Nephron (organoid): ENCODE measurements at regions not wholly inside any gene's neighbourhood (a gene's known extent, or its start where the extent isn't known, plus 50 kb on each side); places are given as distances from the start of the nearest gene placed in this dataset.
"Not testable (repeated sequence)": the region's sequence is repeated elsewhere in the genome, so short reads cannot be mapped to it uniquely, and the experiment has no call there.

ENCODE experiments used
- H3K27ac Mint-ChIP-seq, 3 experiments: 2 replicates each; pipeline ENCODE4 v1.8.0; 2020; ENCODE audit warnings: mixed read lengths in 3 of 3, mild to moderate bottlenecking in 2 of 3, moderate library complexity in 1 of 3
- H3K27me3 Mint-ChIP-seq: 2 replicates; pipeline ENCODE4 v1.8.0; 2021; ENCODE audit warnings: low read depth, mild to moderate bottlenecking, moderate library complexity, mixed read lengths
- H3K36me3 Mint-ChIP-seq: 2 replicates; pipeline ENCODE4 v1.8.0; 2020; ENCODE audit warnings: low read depth, mixed read lengths
- H3K4me1 Mint-ChIP-seq: 2 replicates; pipeline ENCODE4 v1.8.0; 2020; ENCODE audit warnings: mixed read lengths
- H3K4me3 Mint-ChIP-seq, 3 experiments: 2 replicates each; pipeline ENCODE4 v1.8.0; 2020; ENCODE audit warnings: mild to moderate bottlenecking in 3 of 3, mixed read lengths in 3 of 3, moderate library complexity in 2 of 3
- H3K9me3 Mint-ChIP-seq: 2 replicates; pipeline ENCODE4 v1.8.0; 2020; ENCODE audit warnings: mixed read lengths
- TF ChIP-seq, protein P1 (sequence below), 3 experiments: fragments of 200-600 bp; sonication (generic); IDR thresholded peaks; one replicate each; pipeline ENCODE4 v1.5.0; 2021; ENCODE audit warnings: antibody characterized with exemption in 3 of 3; ENCODE audit not compliant: unreplicated experiment in 3 of 3

DNA sequence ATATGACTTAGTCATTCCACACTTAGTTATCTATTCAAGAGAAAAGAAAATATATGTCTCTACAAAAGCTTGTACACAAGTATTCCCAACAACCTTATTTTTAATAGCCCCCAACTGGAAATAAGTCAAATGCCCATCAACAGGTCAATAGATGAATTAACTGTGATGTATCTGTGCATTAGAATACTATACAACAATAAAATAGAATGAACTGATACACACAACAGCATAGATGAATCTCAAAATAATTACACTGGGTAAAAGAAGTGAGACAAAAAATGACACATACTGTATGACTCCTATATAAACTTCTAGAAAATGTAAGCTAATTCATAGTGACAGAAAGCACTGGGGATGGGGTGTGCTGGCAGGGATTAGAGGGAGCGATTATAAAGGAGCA lies 354.1 kb upstream of the DIPK2B start:
- Mint-ChIP-seq H3K27ac (no peak overlapping the region), H3K27me3 (no peaks in the 10 kb centered on the region), H3K36me3 (no peaks in the 10 kb centered on the region), H3K4me3 (no peak overlapping the region), H3K4me1 (no peaks in the 10 kb centered on the region), H3K9me3 (no peaks in the 10 kb centered on the region)
- TF ChIP-seq, protein P1, sequence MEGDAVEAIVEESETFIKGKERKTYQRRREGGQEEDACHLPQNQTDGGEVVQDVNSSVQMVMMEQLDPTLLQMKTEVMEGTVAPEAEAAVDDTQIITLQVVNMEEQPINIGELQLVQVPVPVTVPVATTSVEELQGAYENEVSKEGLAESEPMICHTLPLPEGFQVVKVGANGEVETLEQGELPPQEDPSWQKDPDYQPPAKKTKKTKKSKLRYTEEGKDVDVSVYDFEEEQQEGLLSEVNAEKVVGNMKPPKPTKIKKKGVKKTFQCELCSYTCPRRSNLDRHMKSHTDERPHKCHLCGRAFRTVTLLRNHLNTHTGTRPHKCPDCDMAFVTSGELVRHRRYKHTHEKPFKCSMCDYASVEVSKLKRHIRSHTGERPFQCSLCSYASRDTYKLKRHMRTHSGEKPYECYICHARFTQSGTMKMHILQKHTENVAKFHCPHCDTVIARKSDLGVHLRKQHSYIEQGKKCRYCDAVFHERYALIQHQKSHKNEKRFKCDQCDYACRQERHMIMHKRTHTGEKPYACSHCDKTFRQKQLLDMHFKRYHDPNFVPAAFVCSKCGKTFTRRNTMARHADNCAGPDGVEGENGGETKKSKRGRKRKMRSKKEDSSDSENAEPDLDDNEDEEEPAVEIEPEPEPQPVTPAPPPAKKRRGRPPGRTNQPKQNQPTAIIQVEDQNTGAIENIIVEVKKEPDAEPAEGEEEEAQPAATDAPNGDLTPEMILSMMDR (IDR thresholded peaks at IDR 0.05; ENCODE audit: unreplicated experiment in 3 of 3) = no peak

- TF ChIP-seq, protein P1 (IDR thresholded peaks at IDR 0.05; ENCODE audit: unreplicated experiment in 3 of 3) = no peak
- H3K9me3 Mint-ChIP-seq = no peaks in the 10 kb centered on the region
- no peak overlapping the region for H3K27ac Mint-ChIP-seq
- H3K27me3 Mint-ChIP-seq = no peaks in the 10 kb centered on the region
- no peaks in the 10 kb centered on the region for H3K36me3 Mint-ChIP-seq
- no peaks in the 10 kb centered on the region for H3K4me1 Mint-ChIP-seq
- no peak overlapping the region for H3K4me3 Mint-ChIP-seq
Observed at GRCh38 chrX:45553417-45553816, 352.7 kb upstream of the DIPK2B start.

DNA sequence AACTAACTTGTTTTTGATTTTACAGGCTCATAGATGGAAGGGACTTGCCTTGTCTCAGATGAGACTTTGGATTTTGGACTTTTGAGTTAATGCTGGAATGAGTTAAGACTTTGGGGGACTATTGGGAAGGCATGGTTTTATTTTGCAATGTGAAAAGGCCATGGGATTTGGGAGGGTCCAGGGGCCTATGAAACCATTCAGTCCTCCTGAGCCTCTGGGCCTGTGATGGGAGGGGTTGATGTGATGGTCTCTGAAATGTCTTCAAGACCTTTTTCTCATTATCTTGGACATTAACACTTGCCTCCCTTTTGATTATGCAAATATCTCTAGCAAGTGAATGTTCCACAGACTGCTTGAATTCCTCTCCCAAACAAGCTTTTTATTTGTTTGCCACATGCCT lies 346.0 kb upstream of the DIPK2B start:
- H3K4me1 Mint-ChIP-seq, H3K27ac Mint-ChIP-seq, H3K36me3 Mint-ChIP-seq, H3K4me3 Mint-ChIP-seq, H3K27me3 Mint-ChIP-seq: not testable (repeated sequence)
- H3K9me3 Mint-ChIP-seq = peaks cover 27% of the 10 kb centered on the region

DNA sequence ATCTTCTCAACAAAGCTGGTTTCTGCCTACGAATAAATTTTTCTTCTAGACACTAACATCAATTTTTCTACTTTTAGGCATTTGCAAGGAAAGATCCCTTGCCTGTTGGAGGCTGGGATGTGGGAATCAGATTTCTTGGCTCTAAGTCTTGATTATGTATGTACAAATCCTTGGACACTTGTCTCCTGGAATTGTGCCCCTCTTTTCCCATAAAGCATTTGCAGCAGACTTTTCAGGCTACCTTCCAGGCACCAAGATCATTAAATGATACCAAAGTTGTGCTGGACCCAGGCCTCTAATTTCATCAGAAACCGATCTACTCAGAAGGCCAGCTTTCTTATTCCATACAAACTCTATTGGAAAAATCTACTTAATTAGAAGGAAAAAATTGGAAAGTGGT lies 339.5 kb upstream of the DIPK2B start:
- Mint-ChIP-seq H3K4me3 (no peak overlapping the region), H3K36me3 (no peaks in the 10 kb centered on the region), H3K9me3 (peaks cover 30% of the 10 kb centered on the region), H3K4me1 (peaks cover 10% of the 10 kb centered on the region), H3K27ac (peak overlapping the region in 2 of 3 experiments; percentile 63 to 74), H3K27me3 (no peaks in the 10 kb centered on the region)
- TF ChIP-seq, protein P1 (IDR thresholded peaks at IDR 0.05; ENCODE audit: unreplicated experiment in 3 of 3) = no peak

- H3K27me3 Mint-ChIP-seq = no peaks in the 10 kb centered on the region
- peaks cover 25% of the 10 kb centered on the region for H3K9me3 Mint-ChIP-seq
- no peak overlapping the region for H3K4me3 Mint-ChIP-seq
- H3K27ac Mint-ChIP-seq = no peak overlapping the region
- H3K4me1 Mint-ChIP-seq = peaks cover 10% of the 10 kb centered on the region
- TF ChIP-seq, protein P1 (IDR thresholded peaks at IDR 0.05; ENCODE audit: unreplicated experiment in 3 of 3) = no peak
- H3K36me3 Mint-ChIP-seq = no peaks in the 10 kb centered on the region
Observed at GRCh38 chrX:45537936-45538335, 337.3 kb upstream of the DIPK2B start.

DNA sequence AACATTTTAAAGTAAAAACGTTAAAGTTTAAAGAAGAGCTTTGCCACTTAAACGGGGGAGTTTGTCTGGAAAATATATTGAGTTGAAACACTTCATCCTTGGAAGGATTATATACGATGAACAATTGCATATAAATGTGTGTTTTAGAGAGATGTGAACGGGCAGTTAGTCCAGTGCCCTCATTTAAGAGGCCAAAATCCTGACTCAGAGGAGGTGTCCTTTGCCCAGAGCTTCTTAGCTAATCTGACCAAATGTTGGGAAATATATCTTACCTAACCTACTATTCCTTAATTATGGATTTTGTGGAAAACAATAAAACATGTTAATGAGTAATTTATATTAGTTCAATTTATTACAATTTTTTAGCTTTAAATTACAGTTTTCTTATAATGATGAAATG lies 327.2 kb upstream of the DIPK2B start:
- Mint-ChIP-seq H3K36me3 (no peaks in the 10 kb centered on the region), H3K4me1 (no peaks in the 10 kb centered on the region), H3K4me3 (no peak overlapping the region), H3K27me3 (no peaks in the 10 kb centered on the region), H3K9me3 (no peaks in the 10 kb centered on the region), H3K27ac (no peak overlapping the region)
- TF ChIP-seq, protein P1 (IDR thresholded peaks at IDR 0.05; ENCODE audit: unreplicated experiment in 3 of 3) = no peak
